Stimulated activated naive CD4-positive, alpha-beta T cell treated with Interleukin-2 at 50 U/mL for 16 hours (primary cell): ENCODE measurements at regions not wholly inside any gene's neighbourhood (a gene's known extent, or its start where the extent isn't known, plus 50 kb on each side); places are given as distances from the start of the nearest gene placed in this dataset.

ENCODE experiments used
- DNase-seq: peaks from one replicate; lab custom pipeline; 2025; lab: John Stamatoyannopoulos, UW

GRCh38 chr18:40437517-40437916, 1517.5 kb upstream of the PIK3C3 start:
- DNase-seq, result no peak

- no peak for DNase-seq
These were observed 1523.7 kb upstream of the PIK3C3 start for GRCh38 chr18:40431071-40431985.

GRCh38 chr18:40423291-40423690, 1531.7 kb upstream of the PIK3C3 start:
- DNase-seq, result no peak

- DNase-seq, result no peak
These were observed 1534.4 kb upstream of the PIK3C3 start for GRCh38 chr18:40420675-40421074.

- DNase-seq, result no peak
These were observed 1537.5 kb upstream of the PIK3C3 start for GRCh38 chr18:40417501-40417900.

- DNase-seq, result no peak
These were observed 1539.2 kb upstream of the PIK3C3 start for GRCh38 chr18:40415821-40416220.

- DNase-seq, result no peak
These were observed 1539.8 kb upstream of the PIK3C3 start for GRCh38 chr18:40415176-40415791.

- no peak for DNase-seq
These were observed 1540.8 kb upstream of the PIK3C3 start for GRCh38 chr18:40414155-40414754.

GRCh38 chr18:40413160-40413559, 1541.9 kb upstream of the PIK3C3 start:
- DNase-seq, result no peak

GRCh38 chr18:40412410-40412809, 1542.6 kb upstream of the PIK3C3 start:
- no peak for DNase-seq

GRCh38 chr18:40407909-40408308, 1547.1 kb upstream of the PIK3C3 start:
- no peak for DNase-seq

GRCh38 chr18:40404284-40404683, 1550.8 kb upstream of the PIK3C3 start:
- no peak for DNase-seq

GRCh38 chr18:40402052-40402451, 1553.0 kb upstream of the PIK3C3 start:
- no peak for DNase-seq

GRCh38 chr18:40388121-40388520, 1566.9 kb upstream of the PIK3C3 start:
- no peak for DNase-seq

GRCh38 chr18:40387130-40387787, 1567.8 kb upstream of the PIK3C3 start:
- no peak for DNase-seq

- no peak for DNase-seq
These were observed 1572.8 kb upstream of the PIK3C3 start for GRCh38 chr18:40382197-40382596.

GRCh38 chr18:40380686-40381439, 1574.2 kb upstream of the PIK3C3 start:
- DNase-seq, result no peak

- no peak for DNase-seq
These were observed 1579.2 kb upstream of the PIK3C3 start for GRCh38 chr18:40375837-40376236.

- no peak for DNase-seq
These were observed 1583.4 kb upstream of the PIK3C3 start for GRCh38 chr18:40371673-40372072.

- DNase-seq, result no peak
These were observed 1587.5 kb upstream of the PIK3C3 start for GRCh38 chr18:40367576-40367975.

- no peak for DNase-seq
These were observed 1588.5 kb upstream of the PIK3C3 start for GRCh38 chr18:40366521-40366920.

- DNase-seq, result no peak
These were observed 1589.5 kb upstream of the PIK3C3 start for GRCh38 chr18:40365526-40365925.
